HG03139 (cell line): ENCODE measurements at regions not wholly inside any gene's neighbourhood (a gene's known extent, or its start where the extent isn't known, plus 50 kb on each side); places are given as distances from the start of the nearest gene placed in this dataset.
"Not testable (repeated sequence)": the region's sequence is repeated elsewhere in the genome, so short reads cannot be mapped to it uniquely, and the experiment has no call there.

Experiments used
- ATAC-seq: cut with Tn5 transposase; IDR thresholded peaks from one replicate; pipeline ENCODE4 v1.9.1; 2021; ENCODE audit not compliant: unreplicated experiment

DNA sequence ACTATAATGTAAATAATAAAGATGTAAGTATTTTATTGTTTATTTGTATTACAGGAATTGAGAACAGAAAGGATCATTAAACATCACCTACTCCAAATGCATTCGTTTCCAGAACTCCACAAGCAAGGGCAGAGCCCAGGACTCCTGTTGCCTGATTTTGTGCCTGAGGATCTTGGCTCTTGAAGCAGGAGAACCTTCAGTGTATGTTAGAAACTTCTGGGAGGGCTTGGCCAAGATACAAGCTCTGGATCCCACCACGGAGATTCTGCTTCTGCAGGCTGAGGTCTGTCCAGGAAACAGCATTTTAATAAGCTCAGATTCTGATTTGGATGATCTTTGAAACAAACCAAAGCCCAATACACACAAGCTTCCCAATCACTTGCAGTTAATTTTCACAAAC lies 142.4 kb upstream of the SOX11 start:
- ATAC-seq = no peak

DNA sequence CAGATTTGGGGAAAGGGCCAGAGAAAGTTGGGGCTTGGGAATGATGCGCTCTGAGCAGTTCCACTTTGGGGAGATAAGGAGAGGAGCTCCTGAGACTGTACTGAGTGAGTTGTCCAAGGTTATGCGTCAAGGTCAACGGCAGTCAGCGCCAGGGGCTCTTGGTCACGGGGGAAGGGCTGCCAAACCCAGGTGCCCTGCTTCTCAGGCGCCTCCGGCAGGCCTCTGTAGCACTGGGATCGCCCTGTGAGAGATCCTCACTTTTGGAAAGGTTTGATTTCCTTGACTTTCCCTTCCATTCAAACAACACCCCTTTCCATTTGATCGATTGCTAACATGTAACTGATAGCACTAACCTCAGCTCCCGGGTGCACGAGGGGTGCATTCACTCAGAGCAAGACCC lies 136.5 kb upstream of the SOX11 start:
- no peak for ATAC-seq

- no peak for ATAC-seq
These were observed 131.2 kb upstream of the SOX11 start for GRCh38 chr2:5561006-5561405.

DNA sequence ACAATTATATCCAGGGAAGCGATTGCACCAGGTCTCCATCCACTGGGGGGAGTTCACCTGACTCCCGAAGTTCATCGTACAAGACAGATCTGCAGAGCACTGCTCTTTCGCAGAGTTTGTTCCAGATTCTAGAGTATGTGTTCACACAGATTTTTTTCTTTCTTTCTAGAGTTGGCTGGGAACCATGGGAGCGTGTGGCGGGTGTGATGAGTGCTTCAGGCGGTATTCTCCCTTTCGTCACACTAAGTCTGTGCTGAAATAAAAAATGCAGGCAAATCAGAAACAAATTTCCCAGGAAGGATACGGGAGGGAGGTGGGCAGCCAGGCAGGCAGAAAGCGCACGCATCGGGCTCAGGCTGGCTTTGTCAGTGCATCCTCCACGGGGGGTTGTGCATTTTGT lies 129.8 kb upstream of the SOX11 start:
- ATAC-seq = no peak

GRCh38 chr2:5562865-5563264 lies 129.3 kb upstream of the SOX11 start:
- no peak for ATAC-seq

DNA sequence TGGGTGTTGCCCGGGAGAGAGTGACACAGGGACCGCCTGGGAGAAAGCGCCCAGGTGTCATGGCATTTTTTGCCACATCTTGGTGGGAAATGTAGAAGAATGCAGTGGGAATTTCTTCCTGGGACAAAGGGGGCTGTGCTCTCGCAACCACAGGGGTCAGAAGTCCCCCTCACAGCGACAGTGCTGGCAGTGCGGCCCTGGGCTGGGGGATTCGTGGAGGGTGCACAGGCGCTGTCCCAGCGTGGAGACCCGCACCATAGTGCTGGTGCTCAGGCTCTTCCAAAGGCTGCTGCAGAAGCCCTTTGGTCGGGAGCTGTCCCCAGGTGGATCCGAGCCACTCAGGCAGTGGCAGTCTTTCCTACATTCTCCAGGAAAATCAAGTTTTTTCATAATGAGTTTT lies 128.8 kb upstream of the SOX11 start:
- ATAC-seq = no peak

GRCh38 chr2:5569256-5569655 lies 122.9 kb upstream of the SOX11 start:
- no peak for ATAC-seq

DNA sequence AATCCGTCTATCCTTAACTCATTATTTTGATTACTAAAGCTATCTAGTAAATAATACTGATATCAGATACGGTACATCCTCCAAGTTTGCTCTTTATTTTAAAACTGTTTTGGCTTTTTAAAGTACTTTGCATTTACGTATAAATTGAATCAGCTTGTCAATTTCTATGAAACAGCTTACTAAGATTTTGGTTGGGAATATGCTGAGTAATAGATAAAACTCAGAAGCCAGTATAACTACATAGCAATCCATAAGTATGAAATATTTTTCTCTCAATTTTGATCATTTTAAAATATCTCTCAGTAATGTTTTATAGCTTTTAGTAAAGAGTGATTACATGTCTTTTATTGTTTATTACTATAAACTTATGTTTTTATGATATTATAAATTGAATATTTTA lies 116.2 kb upstream of the SOX11 start:
- ATAC-seq = no peak

DNA sequence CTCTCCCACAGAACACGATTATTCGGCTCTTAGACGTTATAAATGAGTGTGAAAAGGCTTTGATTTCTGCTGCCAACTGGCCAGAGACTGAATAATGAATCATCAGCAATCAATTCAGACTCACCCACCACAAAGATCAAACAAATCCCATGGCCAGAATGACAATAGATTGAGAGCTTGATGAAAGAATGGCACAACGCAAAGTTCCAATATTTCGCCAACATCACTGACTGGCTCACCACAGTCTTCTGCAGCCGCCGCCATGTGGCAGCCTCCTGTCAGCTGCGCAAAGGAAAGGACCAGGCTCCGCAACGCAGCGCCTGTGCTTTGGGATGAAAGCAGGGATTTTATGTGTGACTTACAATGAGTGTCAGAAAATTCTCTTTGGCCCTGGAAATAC lies 104.4 kb upstream of the SOX11 start:
- ATAC-seq = no peak

- ATAC-seq = no peak
These were observed 103.6 kb upstream of the SOX11 start for GRCh38 chr2:5588601-5589000.

- no peak for ATAC-seq
These were observed 103.0 kb upstream of the SOX11 start for GRCh38 chr2:5589183-5589582.

DNA sequence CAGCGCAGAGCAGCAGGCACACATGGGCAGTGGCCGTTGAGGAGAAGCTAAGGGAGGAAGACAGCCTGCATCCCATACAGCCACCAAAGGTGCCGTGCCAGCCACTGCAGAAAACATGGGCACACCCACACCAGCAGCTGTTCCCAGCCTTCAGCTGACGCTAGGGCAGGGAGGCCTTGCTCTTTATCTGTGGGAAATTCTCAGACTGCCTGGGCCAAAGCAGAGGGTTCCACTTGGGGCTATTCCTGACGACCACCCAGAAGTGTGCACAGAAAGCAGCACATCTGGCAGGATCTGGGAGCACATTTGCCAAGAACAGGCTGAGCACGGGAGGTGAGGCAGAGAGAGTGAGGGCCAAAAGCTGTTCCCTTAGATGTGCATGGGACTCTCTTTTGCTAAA lies 101.3 kb upstream of the SOX11 start:
- ATAC-seq = no peak

- no peak for ATAC-seq
These were observed 99.3 kb upstream of the SOX11 start for GRCh38 chr2:5592916-5593315.

DNA sequence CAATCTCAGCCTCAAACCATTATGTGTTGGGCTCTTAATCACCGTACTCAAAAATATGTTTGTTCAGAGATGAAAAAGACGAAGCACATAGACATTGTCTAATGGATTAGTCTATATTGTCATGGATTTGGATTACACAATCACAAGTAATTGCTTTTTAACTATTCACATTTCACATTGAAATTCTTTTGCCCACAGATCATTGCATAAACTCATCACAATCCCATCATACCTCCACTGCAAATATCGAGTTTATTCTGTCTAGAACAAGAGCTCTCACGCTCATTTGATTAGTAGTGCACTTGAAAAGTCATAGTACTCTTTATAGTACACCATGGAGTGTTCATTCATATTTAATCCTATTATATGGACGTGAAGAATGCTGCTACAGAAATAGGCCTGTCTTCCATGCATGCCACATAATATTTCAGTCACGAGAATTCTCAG lies 97.9 kb upstream of the SOX11 start:
- no peak for ATAC-seq

DNA sequence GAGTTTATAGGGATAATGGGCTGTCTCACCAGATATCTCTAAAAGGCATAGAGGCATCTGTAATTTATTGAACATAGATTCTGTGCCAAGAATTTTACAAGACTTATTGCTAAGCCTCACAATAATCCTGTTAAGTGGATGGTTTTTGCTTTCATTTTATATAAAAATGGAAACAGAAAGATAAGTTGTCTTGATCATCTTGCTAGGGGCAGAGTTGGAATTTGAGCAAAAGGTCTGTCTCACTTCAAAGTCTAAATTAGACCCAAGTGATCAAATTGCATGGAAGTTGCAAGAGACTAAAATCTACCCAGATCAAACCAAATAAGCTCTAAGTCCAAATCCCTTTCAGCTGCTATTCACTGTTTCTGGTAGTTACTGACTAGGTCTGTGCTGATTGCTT lies 95.3 kb upstream of the SOX11 start:
- ATAC-seq = no peak

- ATAC-seq = no peak
These were observed 94.0 kb upstream of the SOX11 start for GRCh38 chr2:5598156-5598555.

DNA sequence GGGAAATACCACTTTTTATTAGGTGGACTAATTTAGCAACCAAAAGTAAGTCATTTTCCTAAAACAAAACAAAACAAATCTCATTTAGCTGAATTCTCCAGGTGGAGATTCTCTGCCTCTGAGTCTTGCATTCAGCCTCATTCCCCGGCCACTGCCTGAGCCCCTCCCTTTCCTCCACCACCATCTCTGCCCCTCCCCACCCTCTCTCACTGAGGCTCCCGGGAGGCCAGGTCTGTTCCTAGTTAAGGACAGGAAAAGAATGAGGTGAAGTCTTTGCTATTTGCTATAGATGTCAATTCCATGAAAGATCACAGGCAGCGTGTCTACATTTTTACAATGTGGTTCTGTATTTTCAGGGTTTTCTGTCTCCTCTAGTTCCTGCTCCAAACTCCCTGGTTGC lies 83.0 kb upstream of the SOX11 start:
- ATAC-seq = no peak

GRCh38 chr2:5612666-5613065 lies 79.5 kb upstream of the SOX11 start:
- no peak for ATAC-seq

- no peak for ATAC-seq
These were observed 76.2 kb upstream of the SOX11 start for GRCh38 chr2:5616019-5616418.

DNA sequence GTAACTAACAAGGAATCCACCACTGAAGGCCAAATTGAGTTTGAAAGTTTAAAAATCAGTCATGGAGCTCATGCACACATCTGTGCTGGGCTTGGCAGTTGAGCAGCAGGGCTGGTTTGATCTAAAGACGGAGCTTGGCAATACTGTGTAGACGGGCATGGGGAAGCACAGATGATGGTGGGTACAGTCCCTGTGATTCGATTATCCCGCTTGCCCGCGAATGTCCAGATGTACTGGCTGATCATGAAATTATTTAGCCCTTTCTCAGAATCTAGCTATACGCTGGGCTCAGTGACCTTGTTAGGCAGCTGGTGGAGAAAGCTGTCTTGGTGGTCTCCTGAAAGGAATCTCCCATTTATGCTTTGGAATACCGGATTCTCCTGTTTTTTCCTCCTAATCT lies 74.8 kb upstream of the SOX11 start:
- no peak for ATAC-seq

DNA sequence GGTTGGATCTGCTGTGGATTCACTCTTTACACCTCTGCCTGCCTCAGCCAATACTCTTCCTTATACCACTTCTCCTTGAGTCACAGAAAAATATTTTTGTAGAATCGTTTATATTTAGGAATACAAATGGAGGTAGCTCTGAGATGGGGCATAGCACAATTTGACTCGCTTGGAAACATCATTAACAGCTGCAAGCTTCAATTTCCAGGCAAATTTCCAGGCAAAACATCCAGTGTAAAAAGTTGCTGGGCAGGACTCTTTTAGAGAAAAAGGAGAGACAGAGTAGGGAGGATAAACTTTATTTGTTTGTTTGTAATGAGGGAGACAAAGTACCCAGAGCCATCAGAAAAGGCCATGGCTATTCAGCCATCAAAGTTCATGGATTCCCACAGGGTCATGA lies 74.4 kb upstream of the SOX11 start:
- ATAC-seq = no peak

- no peak for ATAC-seq
These were observed 73.9 kb upstream of the SOX11 start for GRCh38 chr2:5618271-5618670.

DNA sequence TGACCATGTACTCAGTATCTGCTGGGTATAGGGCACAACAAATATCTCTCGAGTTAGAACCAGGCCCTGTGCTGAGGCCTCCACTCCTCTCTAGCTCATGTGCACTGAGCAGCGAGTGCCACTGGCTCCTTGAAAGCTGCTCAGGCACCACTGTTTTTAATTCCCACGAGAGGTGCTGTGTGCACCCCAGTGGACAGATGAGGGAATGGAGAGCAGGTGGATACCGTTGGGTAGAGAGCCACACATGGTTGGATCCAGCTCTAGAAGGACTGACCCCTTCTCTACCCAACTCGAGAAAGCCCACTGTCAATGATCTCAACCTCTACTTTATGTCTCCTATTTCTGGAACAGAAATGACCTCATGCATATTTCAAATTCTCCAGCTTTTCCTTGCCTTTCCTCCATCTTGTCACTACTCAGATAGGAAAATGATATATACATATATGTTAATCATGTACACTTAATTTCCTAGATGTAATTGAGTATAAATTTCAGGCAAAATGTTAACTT lies 66.6 kb upstream of the SOX11 start:
- ATAC-seq = not testable (repeated sequence)

GRCh38 chr2:5628484-5628883 lies 63.7 kb upstream of the SOX11 start:
- not testable (repeated sequence) for ATAC-seq
